ENCODE measurements at regions not wholly inside any gene's neighbourhood (a gene's known extent, or its start where the extent isn't known, plus 50 kb on each side); places are given as distances from the start of the nearest gene placed in this dataset.

GRCh38 chr10:130430852-130431704 lies 294.9 kb downstream of the GLRX3 start:
- DNase-seq, result no peak

GRCh38 chr10:130432271-130432670 lies 296.1 kb downstream of the GLRX3 start:
- no peak for DNase-seq

GRCh38 chr10:130432850-130433249 lies 296.7 kb downstream of the GLRX3 start:
- DNase-seq, result no peak

- DNase-seq, result no peak
These were observed 298.5 kb downstream of the GLRX3 start for GRCh38 chr10:130434446-130435385.

GRCh38 chr10:130435961-130436360 lies 299.8 kb downstream of the GLRX3 start:
- no peak for DNase-seq

- no peak for DNase-seq
These were observed 302.7 kb downstream of the GLRX3 start for GRCh38 chr10:130438861-130439260.

DNA sequence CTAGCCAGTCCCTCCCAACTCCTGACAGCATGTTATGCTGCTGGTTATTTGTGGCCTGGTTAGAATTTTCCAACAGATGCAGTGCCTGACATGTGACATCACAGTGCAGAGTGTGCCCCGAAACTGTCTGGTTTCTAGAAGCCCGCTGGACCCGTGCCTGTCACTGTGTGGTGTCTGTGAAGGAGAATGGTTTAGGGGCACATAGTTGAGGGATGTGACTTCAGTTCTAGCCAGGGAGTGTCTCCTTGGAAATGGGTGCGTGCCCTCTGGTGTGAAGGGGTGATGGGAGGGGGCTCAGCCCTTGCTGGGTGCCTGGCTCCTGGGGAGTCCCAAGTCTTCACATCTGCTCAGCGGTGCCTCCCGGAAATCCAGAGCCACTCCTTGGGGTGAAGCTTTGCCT lies 303.6 kb downstream of the GLRX3 start:
- no peak for DNase-seq

DNA sequence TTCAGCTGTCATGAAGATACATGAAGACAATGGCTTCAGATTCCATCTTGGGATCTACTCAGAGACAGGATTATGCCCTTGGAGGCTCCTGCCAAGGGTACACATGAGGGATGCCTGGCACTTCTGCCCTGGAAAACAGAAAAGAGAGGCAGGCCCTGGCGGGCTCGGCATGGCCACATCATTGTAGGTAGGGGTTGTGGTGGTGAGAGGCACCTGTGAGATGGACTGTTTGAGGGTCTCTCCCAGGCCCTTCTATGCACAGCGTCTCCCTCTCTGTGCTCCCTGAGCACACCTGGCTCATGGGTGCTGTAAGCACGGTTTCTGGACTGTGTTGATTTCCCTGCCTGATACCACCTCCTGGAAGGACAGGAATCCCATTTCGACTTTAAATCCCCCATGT lies 304.3 kb downstream of the GLRX3 start:
- no peak for DNase-seq

- DNase-seq, result peak; percentile 7
These were observed 304.8 kb downstream of the GLRX3 start for GRCh38 chr10:130440971-130441370.

GRCh38 chr10:130443066-130443465 lies 306.9 kb downstream of the GLRX3 start:
- DNase-seq, result no peak

DNA sequence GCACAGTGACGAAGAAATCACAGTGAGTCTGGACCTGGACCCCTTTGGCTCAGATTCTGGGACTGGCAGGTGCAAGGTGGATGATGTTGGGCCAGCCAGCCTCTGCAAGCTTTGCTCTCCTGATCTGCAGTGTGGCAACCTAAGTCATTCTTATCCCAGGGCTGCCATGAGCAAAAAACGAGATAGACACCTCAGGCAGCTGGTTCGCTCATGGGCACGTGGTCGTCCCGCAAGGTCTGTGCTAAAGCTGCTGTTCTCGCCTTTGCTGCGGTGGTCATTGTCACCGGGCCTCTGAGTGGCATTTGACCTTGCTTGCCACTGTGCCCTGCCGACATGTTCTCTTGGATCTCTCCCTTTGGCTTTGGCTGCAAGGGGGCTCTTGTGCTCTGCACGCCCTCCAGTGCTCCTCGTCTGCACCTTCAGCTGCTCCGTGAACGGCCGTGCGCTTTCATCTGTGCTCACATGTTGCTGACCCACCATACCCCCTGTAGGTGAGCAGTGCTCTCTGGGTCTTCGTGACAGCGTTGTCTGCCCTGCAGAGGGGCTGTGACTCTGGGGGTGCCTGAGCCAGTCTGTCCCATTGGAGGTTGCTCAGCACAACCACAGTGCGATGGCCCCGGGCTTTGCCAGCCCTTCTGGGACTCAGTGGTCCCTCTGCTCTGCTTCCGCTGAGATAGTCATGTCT lies 317.0 kb downstream of the GLRX3 start:
- no peak for DNase-seq

- DNase-seq, result no peak
These were observed 317.7 kb downstream of the GLRX3 start for GRCh38 chr10:130453721-130454542.

DNA sequence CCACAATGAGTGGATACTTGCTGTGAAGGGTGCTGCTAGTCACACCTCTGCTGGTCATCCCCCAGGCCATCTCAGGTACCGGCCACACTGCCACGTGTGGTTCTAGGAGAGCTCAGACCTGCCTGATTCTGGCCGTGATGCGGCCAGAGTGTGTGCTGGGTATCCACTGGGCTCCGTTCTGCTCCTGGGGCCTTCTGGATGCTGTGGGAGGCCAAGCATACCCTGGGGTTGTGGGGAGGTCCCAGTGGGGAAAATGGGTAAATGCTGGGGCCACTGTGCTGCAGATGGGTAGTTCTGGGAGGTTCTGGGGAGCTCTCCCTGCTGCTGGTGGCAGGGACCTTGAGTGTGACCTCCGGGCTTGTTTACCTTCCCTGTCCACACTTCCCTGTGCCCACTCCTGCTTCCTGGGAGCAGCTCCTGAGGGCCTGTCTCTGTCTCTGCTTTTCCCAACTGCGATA lies 318.4 kb downstream of the GLRX3 start:
- no peak for DNase-seq

DNA sequence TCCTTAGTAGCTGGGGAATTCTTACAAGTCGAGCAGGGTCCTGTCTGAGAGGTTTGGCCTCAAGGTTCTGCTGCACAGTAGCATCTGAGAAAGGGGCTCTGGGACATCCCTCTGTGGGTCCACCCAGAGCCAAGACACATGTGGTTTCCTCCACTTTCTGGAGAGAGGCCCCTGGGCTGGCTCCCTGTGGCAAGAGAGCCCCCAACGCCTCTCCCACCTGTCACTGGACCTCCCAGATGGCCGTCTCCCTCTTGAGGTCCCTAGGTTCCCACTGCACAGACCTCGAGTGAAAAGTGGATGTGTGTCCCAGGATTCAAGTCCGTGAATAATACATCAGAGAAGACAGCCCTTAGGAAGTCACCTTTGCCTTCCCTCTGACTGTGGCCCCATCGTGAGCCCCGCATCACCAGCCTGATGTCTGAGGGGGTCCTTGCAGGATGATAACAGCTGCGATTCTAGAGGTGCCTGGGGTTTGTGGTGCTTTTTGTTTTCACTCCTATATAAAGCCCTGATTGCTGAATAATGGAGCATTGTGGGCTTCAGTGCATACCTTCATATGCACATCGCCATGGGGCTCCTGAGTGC lies 319.0 kb downstream of the GLRX3 start:
- DNase-seq, result no peak

- no peak for DNase-seq
These were observed 319.6 kb downstream of the GLRX3 start for GRCh38 chr10:130455791-130456190.

DNA sequence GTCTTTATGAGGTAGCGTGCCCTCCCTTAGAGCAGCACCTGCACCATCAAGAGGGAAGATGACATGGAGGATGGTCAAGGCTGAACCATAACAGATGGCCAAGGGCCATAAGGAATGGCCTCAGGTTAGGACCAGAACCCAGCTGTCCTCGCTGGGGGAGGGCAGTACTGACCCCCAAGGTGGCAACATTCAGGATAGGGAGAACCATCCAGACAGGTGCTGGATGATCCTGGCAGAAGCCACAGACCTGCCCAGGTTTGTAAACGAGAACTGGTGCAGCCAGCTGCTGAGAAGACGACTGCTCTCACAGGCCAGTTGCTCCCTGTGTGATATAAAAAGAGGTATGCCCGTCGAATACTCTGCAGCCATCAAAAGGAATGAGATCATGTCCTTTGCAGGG lies 320.4 kb downstream of the GLRX3 start:
- no peak for DNase-seq

DNA sequence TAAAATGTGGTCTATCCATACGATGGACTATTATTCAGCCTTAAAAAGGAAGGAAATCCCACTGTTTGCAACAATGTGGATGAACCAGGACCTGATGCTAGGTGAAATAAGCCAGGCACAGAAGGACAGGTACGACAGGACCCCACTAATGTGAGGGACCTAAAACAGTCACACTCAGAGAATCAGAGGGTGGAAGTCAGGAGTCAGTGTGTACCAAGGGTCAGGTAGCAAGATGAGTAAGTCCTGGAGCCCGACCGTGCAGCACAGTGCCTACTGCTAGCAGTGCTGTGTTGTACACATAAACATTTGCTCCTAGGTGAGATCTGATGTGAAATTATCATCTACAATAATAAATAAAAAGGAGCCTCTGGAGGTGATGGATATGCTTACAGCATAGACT lies 322.3 kb downstream of the GLRX3 start:
- no peak for DNase-seq

DNA sequence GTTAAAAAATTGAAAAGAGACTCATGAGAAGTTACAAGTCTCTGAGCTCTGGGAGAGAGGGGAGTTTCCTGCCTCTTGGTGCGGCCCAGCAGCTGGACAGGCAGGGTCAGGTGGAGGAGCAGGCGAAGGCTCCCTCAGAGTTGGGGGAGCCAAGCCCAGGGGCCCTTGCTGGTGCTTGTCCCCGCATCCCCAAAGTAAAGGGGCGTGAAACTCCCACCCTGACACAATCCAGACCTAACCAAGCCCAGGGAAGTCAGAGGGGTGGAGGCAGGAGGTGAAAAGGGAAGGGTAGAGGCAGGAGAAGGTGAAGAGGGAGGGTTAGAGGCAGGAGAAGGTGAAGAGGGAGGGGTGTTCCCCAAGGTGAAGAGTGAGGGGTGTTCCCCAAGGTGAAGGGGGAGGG lies 322.8 kb downstream of the GLRX3 start:
- DNase-seq, result no peak

DNA sequence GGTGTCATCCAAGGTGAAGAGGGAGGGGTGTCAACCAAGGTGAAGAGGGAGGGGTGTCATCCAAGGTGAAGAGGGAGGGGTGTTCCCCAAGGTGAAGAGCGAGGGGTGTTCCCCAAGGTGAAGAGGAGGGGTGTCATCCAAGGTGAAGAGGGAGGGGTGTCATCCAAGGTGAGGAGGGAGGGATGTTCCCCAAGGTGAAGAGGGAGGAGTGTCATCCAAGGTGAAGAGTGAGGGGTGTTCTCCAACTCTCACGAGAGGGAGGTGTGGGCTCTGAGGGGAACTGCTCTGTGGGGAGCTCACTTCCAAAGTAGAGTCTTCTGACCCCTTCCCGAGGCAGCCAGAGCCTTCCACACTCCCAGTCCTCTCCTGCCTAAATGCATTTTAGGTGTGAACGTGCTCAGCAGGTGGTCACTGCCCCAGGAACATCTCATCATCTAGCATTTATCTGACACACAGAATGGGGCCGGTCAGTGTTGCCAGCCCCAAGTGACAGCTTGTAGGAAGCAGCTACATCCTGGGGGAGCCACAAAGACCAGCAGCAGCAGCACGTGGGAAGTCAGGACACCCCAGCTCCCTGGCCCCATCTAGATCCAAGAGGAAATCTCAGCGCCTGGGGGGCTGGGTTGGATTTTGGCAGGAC lies 323.8 kb downstream of the GLRX3 start:
- no peak for DNase-seq

- no peak for DNase-seq
These were observed 325.4 kb downstream of the GLRX3 start for GRCh38 chr10:130461631-130462030.
